ENCODE measurements at regions not wholly inside any gene's neighbourhood (a gene's known extent, or its start where the extent isn't known, plus 50 kb on each side); places are given as distances from the start of the nearest gene placed in this dataset.

DNA sequence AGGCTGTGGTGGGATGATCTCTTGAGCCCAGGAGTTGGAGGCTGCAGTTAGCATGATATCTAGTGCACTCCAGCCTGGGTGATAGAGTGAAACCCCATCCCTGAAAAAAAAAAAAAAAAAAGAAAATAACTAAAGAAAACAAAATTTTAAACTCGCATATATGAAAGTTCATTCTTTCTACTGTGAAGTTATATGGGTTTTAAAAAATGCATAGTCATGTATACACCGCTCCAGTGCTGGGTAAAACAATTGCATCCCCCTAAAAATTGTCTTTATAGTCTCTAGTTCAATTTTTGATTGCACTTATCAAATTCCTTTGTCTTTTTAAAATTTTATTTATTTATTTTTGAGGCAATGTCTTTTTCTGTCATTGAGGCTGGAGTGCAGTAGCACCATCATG is 65.0 kb upstream of the ACYP2 start:
- TF ChIP-seq CREB5 (CRISPR knock-in tag; IDR thresholded peaks at IDR 0.05; ENCODE audit: low read depth) (no peak), ARNTL (CRISPR knock-in tag; IDR thresholded peaks at IDR 0.05; ENCODE audit: borderline replicate concordance, low read depth) (no peak), TCF4 (CRISPR knock-in tag; IDR thresholded peaks at IDR 0.05; ENCODE audit: borderline replicate concordance) (no peak), ZFP30 (CRISPR knock-in tag; IDR thresholded peaks at IDR 0.05) (no peak), ZFP3 (CRISPR knock-in tag; IDR thresholded peaks at IDR 0.05) (no peak), ZNF565 (CRISPR knock-in tag; conservative IDR thresholded peaks at IDR 0.05; ENCODE audit: low read depth) (no peak), GLIS3 (CRISPR knock-in tag; IDR thresholded peaks at IDR 0.05) (no peak), ZNF8 (CRISPR knock-in tag; IDR thresholded peaks at IDR 0.05) (no peak), SNAI2 (CRISPR knock-in tag; IDR thresholded peaks at IDR 0.05) (no peak), ESRRG (CRISPR knock-in tag; IDR thresholded peaks at IDR 0.05) (no peak), RARB (CRISPR knock-in tag; IDR thresholded peaks at IDR 0.05) (no peak)
- TF ChIP-seq, protein P1, sequence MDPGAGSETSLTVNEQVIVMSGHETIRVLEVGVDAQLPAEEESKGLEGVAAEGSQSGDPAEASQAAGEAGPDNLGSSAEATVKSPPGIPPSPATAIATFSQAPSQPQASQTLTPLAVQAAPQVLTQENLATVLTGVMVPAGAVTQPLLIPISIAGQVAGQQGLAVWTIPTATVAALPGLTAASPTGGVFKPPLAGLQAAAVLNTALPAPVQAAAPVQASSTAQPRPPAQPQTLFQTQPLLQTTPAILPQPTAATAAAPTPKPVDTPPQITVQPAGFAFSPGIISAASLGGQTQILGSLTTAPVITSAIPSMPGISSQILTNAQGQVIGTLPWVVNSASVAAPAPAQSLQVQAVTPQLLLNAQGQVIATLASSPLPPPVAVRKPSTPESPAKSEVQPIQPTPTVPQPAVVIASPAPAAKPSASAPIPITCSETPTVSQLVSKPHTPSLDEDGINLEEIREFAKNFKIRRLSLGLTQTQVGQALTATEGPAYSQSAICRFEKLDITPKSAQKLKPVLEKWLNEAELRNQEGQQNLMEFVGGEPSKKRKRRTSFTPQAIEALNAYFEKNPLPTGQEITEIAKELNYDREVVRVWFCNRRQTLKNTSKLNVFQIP (CRISPR knock-in tag; IDR thresholded peaks at IDR 0.05; ENCODE audit: borderline replicate concordance, low read depth): no peak
- TF ChIP-seq, protein P2, sequence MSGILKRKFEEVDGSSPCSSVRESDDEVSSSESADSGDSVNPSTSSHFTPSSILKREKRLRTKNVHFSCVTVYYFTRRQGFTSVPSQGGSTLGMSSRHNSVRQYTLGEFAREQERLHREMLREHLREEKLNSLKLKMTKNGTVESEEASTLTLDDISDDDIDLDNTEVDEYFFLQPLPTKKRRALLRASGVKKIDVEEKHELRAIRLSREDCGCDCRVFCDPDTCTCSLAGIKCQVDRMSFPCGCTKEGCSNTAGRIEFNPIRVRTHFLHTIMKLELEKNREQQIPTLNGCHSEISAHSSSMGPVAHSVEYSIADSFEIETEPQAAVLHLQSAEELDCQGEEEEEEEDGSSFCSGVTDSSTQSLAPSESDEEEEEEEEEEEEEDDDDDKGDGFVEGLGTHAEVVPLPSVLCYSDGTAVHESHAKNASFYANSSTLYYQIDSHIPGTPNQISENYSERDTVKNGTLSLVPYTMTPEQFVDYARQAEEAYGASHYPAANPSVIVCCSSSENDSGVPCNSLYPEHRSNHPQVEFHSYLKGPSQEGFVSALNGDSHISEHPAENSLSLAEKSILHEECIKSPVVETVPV (CRISPR knock-in tag; IDR thresholded peaks at IDR 0.05): no peak

Measured in SK-N-SH treated with all-trans-retinoic acid at 6 μM for 48 hours (cell line).